ENCODE measurements at regions not wholly inside any gene's neighbourhood (a gene's known extent, or its start where the extent isn't known, plus 50 kb on each side); places are given as distances from the start of the nearest gene placed in this dataset.

DNA sequence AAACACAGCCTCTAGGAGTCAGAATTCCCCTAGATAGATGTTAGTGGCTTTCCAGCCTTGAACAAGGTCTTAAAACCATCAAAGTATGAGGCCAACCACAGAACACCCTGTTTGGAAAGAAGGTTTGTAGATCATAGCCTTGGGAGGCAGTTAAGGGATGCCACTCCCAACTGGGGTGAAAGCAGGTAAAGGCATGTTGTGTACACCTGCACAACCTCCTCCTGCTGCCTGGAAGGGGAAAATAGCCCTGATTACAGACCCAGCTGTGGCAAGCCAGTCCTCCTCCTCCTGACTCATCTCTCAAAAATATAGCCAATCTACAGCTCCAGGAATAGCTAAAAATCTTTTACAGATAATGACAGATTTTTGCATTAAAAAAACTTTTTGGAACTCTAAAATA, 108.1 kb downstream of the RBM43 start:
- no peak for DNase-seq

DNA sequence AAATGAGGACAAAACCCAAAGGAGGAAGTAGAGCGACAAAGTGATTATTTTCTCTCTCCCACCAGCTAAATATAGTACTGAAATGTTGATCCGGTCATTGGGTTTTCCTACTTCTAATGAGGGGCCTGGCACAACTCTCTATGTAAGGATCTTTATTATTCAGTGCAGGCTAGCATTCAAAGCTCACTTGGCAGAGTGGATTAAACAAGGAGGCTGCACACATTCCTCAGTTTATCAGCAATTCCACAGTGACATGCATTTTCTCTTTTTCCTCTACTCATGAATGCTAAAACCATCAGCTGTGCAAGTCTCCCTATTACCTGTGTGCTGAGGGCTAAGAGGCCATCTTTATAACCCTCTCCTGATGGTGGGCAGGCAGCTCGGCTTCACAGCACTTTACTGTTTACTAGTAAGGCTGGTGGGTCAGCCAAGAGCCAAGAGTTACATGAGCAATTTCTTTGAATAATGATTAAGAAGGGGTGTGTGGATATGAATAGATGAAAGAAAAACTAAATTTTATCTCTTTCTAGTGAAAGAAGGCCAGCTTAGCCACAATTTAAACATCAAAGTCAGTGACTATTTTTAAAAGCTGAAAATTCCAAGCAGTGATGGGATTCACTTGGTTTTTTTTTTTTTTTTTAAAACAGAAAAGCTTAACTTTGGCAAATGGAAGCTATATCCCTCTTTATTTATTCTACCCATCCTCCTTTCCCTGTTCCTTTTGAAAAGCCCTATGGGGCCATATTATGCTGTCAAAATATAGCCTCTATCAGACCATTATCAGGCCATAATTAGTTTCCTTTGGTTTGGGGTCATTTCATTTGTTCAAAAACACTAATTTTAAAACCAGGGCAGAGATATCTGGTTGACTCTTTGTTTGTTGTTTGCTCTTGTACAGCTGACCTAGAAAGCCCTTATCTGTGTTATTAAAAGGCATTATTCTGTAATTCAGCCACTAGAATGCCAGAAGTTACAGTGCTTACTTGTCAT, 111.0 kb downstream of the RBM43 start:
- no peak for DNase-seq

DNA sequence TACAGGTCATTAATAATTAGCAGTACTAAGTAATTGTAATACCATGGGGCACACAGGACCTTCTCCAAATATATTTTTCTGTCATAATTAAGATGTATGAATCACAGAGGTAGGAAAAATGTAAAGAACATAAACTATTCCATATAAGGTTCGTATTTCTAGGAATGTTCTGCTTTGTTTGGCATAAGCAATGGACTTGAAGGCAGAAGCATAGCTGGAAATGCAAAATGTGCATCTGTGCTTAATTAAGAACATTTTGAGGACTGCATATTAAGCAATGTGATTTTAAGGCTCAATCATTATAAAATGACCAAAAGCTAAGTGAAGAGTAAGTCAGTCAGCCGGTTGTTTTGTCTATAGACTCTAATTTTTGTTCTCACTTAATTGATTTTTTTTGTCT, 123.2 kb downstream of the RBM43 start:
- DNase-seq, result no peak

DNA sequence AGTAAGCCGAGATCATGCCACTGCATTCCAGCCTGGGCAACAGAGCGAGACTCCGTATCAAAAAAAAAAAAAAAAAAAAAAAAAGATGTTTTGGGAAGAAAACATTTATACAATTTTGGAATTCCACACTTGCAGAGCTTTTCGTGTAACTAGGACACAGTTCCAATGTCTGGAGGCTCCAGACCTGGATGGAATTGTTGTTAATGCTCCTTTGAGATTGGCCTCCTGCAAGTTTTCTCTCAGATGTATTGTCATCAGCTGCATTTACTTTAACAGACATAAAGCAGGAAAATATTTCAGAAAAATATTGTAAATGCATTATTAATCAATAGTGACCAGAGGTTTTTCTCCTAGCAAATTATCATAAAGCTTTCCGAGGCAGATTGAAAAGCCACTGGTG, 124.1 kb downstream of the RBM43 start:
- DNase-seq, result no peak

DNA sequence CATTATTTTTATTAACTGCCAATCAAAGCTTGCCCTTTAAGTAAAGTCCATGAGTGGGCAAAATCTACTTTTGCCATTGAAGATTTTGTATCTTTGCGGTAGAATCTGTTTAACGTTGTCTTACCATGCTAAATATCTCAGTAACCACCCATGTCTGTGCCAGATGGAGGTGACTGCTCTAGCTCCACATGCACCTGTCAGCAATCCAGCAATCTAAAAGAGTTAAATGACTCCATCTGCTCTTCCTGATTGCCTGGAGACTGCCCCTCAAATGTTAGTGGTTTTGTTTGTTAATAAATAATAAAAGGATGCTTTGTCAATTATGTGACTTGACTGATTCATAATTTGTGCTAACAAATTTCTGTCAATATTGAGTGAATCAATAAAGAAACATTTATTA, 141.7 kb downstream of the RBM43 start:
- peak; percentile 4 for DNase-seq

DNA sequence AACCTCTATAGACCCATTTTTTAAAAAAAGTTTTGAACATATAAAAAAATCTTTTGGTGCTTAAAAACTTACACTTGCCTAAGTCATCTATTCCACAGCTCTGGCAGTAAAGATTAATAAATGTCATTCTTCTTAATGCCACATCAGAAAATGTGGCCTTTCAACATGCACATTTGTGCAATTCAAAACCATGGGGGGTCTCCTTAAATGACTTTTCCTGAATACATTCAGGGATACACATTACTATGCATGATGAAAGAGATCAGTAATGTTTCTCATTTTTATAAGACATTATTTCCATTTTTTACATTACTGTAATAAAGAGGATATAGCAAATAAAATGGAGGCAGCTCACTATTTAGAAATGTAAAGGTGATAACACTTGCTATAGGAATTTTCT, 142.3 kb downstream of the RBM43 start:
- no peak for DNase-seq

DNA sequence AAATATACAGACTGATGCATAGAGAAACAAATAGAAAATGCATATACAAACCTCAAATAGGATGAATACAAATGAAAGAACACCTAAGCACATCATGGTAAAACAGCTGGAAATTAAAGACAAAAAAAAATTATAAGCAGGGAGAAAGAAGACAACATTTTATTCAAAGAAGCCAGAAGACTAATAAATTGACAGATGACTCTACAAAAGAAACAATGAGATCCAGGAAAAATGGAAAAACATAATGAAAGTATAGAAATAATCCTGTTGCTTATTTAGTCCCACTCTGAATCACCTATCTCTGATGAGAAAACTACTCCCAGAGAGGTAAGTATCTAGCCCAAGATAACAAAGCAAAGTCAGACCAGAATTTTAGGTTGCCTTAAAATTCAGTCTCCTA, 143.4 kb downstream of the RBM43 start:
- DNase-seq, result no peak

DNA sequence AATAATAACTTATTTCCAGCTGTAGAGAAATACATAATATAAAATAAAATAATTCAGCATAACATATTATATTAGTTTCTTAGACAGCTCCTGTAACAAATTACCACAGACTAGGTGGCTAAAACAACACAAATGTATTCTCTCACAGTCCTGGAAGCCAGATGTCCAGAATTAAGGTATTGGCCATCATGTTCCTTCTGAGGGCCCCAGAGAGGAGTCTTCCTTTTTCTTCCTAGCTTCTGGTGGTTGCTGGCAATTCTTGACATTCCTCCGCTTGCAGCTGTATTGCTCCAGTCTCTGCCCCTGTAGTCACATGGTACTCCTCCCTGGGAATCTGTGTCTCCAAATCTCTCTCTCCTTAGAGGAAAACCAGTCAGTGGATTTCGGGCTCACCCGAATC, 146.8 kb downstream of the RBM43 start:
- no peak for DNase-seq

DNA sequence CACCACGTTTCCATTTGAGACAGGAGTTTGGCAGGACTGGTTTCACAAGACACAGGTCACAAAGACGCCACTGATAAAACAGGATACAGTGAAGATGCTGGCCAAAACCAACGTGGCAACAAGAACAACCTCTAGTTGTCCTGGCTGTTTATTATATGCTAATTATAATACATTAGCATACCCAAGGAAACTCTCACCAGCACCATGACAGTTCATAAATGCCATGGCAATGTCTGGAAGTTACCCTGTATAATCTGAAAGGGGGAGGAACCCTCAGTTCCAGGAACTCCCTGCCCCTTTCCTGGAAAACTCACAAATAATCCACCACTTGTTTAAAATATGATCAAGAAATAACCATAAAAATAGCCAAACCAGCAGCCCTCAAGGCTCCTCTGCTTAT, 148.3 kb downstream of the RBM43 start:
- no peak for DNase-seq

DNA sequence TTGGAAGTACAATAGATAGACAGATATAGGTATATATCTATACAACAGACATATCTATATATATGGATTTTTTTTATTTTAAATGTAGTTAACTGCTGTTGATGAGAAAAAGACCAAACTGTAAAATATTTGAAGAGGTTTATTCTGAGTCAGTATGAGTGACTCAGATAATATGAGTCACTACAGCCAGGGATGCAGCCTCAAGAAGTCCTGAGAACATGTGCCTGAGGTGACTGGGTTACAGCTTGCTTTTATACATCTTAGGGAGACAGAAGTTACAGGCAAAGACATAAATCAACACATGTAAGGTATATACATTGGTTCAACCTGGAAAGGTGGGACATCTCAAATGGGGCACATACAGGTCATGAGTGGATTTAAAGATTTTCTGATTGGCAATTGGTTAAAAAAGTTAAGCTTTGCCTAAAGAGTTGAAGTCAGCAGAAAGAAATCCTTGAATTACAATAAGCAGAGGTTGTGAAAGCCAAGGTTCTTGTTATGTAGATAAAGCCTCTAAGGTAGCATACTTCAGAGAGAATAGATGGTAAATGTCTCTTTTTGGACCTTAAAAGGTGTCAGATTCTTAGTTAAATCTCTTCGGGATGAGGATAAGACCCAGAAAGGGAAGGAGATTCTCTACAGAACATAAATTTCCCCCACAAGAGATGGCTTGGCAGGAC, 149.9 kb downstream of the RBM43 start:
- peak; percentile 8 for DNase-seq

DNA sequence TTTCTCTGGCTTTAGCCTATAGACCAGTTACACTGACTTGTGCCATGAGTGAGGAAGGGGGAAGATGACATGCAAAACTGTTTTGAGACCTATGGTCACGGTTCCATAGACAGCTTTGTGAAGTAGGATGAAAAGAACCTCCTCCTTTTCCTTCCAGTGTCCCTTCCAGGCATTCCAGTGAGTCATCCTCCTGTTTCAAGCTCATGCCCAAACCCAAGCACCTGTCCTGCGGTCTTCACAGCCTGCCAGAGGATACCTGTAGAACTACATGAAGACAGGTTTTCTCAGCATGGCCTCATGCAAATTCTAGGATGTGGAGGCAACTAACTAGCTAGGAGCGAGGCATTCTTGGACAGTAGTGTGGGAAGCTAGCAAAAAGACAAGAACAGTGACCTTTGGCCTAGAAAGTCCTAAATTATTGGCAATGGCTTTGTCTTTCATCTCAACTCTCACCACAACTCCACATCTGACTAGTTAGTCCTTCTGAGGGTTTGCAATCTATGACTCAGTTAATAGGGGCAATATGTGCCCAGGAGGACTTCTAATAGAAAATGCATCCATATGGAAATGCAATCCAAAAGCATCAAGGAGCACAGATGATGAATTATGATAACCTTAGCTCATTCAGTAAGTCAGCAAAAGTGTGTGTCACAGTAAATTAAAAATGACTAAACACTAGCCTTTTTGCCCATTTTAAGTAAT, 154.7 kb downstream of the RBM43 start:
- no peak for DNase-seq

DNA sequence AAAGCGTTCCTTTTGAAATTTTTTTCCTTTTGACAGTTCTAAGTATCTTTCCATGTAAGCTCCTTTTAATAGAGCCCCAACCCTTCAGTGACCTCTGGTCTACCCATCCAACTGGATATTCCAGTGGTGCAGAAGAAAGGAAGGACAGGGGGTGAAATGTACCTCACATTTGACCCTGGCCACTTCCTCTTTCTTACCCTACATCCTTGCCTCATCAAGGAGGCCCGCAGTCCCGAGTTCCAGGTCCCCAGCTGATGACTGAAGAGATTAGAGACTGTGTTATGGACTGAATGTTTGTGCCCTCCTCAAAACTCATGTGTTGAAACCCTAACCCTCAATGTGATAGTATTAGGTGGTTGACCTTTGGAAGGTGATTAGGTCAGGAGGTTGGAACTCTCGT, 158.1 kb downstream of the RBM43 start:
- DNase-seq, result no peak

DNA sequence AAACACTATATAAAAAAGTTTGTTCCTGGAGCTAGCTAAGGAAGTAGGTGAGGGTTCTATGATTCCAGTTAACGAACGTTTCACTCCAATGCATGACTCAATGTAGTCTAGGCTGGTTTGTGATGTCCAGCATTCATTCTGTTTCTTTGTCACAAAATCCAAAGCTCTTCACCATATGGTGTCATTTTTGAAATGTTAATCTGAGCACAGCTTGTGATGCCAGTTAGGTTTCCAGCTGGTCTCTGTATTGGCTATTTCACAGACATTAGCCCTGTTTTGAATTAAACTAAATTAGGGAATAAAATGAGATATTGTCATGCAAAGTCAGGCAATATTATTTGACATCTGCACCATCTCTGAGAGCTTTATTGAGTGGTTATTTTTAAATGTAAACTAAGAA, 159.4 kb downstream of the RBM43 start:
- no peak for DNase-seq

DNA sequence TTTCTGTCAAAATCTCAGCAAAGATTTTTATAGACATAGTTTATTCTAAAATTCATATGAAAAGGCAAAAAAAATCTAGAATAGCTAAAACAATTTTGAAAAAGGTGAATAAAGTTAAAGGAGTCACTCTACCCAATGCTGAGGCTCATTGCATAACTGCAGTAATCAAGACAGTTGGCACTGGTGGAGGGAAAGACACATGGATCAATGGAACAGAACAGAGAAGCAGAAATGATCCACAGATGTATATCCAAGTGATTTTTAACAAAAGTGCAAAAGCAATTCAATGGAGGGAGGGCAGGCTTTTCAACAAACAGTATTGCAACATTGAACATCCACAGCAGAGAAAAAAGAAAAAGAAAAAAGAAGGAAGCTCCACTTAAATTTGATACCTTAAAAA, 162.8 kb downstream of the RBM43 start:
- DNase-seq, result no peak

DNA sequence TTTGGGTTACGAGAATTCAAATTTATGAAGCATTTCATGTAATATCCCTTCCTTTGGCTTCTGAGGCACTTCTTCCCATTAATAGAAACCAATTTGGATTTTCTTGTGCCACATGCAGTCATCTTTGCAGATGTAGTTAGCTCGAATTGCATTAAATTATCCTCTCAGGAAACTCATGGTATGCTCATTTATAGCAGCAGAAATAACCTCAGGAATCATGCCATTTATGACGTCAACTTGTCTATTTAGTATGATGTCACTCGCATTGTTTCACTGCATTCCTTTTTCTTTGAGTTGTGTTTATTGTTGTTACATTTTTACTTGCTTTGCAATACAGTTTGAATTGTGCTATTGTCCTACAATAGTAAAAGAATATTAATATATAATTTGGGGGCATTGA, 163.8 kb downstream of the RBM43 start:
- DNase-seq, result no peak

DNA sequence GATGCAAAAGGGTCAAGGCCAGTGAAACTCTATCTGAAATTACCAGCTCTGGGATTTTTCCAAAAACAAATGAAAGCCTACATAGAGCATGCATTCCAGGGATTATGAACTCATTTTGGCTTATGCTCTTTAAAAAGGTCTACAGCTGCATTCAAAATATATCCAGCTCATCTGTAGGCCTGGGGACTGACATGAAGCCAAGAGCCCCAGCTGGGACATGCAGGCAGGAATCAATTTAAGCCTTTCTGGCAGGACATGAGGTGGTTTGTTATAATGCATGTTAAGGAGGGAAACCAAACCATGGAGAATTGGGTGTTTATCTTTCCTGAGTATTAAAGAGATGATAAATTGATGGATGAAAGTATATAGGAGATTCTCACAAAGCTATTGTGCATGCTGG, 164.5 kb downstream of the RBM43 start:
- DNase-seq, result no peak

DNA sequence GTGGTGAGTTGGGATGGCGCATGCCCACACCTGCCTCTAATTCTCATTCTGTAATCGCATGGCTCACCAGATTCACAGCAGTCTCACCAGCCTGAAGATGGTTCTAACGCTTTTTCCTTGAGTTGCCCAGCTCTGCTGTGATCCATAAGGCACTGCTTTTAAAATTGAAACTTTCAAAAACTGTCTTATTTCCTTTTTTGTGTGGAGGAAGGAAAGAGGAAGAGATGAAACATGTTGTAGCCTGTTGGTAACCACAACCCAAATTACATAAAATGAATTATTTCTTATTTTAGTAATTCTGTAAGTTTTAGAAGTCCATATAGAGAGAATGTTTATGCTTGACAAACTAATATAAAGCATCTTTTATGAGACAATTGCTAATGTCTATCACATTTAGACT, 165.4 kb downstream of the RBM43 start:
- DNase-seq, result no peak

DNA sequence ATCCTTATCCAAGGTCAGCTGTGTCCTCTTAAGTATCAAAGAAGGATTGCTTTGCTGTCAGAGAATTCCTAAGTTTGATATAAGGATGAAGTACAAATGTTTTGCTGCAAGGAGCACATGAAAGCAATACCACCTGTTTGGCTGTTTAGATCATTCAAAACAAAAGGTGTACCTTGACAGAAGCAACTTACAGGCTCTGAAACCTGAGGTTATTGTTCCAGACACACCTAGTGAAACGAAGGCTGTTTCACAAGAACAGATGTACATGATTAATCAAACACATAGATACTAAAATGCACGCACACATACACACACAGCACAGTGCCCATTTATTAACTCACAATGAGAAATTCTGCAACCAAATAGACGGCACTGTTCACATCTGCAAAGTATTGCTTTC, 166.2 kb downstream of the RBM43 start:
- DNase-seq, result no peak

DNA sequence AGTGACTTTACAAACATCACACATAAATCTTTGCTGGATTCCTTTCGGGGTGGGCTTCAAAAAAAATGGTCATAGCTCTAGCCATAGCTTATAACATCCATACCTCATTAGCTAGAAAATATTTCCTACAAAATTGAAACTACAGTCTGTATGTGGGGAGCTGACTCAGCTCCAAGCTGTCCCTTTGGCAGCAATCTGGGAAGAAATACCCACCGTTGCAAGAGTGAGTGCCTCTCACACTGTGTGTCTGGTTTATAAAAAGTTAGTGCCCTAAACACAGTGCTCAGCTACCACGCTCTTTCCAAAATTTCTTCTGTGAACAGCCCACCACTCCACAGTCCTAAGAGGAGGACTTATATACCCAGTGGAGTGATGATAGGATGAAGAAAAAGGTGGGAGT, 170.1 kb downstream of the RBM43 start:
- no peak for DNase-seq

DNA sequence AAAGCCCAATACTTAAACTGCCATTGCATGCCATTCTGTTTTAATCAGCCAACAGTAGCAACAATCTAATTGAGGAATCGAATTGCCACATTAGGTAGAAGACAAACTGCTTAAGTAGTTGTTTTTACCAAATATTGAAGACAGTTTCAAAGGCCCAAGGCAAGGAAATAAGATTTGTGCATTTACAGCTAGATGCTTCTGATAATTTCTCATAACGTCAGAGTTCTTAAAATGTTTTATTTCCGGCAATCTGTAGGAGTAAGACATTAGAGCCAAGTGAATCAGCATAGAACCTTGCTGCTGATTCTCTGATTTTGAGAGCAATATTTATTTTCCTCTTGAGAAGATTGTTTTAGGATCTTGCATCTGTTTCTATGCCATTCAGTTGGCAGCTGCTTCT, 174.3 kb downstream of the RBM43 start:
- no peak for DNase-seq

DNA sequence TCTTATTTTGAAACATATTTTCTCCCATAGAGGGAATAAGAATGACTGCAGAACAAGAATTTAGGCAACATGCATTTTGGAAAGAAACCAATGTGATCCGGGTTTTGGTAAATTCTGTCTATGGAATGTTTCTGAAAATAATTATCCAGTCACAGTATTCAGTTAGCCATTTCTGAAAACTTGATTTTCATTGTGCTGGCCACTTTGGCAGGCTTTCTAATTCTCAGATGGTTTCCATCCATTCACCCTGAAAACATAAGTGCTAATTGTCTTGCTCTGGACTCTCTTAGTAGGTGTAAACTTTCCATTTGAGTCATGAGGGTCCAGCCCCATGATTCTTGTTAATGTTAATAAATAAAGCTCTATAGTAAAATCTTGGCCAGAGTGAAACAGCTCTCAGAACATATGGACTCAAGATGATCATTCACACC, 176.5 kb downstream of the RBM43 start:
- DNase-seq, result no peak

DNA sequence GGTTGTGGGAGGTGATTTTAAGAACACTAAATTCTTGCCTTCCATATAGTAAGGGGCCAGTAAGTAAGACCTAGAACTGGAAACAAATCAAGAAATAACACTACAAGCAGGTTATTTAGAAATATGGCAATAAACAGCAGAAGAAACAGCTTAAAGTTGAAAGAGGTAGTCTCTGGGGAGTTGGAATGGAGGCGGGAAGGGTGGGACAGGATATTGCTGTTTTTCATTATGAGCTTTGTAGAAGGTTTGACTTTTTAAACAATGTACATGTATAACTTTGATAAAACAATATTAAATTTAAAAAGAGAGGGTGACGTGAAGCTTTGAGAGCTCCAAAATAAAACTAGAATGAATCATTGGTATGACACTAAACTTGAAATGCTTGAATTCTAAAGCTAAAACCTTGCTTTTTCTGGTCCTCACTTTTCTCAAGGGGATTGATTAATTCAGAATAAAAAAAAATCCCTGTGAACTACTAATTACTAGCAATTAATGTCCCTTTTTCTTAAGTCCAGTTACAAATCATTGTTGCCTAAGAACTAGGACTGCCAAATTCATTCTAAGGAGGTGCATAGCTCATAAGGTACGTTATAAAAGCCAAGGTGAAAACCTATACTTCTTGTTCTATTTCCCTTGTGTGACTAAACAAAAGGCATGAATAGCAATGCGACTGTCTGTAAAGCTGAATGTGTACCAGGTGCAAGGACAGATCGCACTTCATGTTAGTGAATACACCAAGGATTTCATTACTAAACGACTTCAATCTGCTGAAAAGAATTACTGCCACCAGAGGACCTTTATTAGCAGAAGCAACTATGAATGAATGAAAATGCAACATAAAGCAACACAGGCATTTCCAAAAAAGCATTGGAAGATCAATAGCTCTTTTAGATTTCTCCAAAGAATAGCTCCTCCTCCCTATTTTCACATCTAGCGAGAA, 177.5 kb downstream of the RBM43 start:
- DNase-seq, result no peak

DNA sequence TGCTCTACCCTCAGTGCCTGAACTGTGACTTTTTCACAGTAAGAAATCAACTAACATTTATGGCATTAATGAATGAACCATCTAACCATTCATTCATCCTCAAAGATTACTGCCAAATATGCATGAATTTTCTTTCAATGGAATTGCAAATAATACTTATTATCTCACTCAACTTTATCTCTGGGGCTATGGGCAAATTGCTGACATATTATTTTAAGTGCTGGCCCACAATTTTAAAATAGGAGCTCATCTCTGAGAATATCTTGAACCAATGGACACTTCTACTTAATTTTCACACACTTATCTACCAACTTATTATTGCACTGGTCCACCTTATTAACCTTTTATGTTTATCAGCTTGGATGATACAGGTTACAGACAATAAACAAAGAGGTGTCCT, 182.8 kb downstream of the RBM43 start:
- DNase-seq, result no peak
